Endothelial cell of umbilical vein (primary cell): ENCODE measurements at regions not wholly inside any gene's neighbourhood (a gene's known extent, or its start where the extent isn't known, plus 50 kb on each side); places are given as distances from the start of the nearest gene placed in this dataset.

Source experiments
- EZH2 ChIP-seq: IDR thresholded peaks from 2 replicates; pipeline ENCODE4 v1.6.1; 2012; ENCODE audit warnings: borderline replicate concordance, low read depth, mild to moderate bottlenecking, moderate library complexity, low read length, inconsistent platforms; ENCODE audit not compliant: severe bottlenecking
- FOS ChIP-seq: IDR thresholded peaks from 2 replicates; pipeline ENCODE4 v1.6.1; 2011; ENCODE audit warnings: mild to moderate bottlenecking, low read length, moderate library complexity, borderline replicate concordance; ENCODE audit not compliant: insufficient read depth
- GATA2 ChIP-seq: IDR thresholded peaks from 2 replicates; pipeline ENCODE4 v1.7.0; 2011; ENCODE audit warnings: low read depth, mild to moderate bottlenecking, moderate library complexity, mixed read lengths, low read length; ENCODE audit not compliant: insufficient read length, insufficient read depth
- JUN ChIP-seq: IDR thresholded peaks from 2 replicates; pipeline ENCODE4 v1.6.1; 2011; ENCODE audit warnings: borderline replicate concordance, low read depth; ENCODE audit not compliant: insufficient read length, insufficient read depth
- MAX ChIP-seq: IDR thresholded peaks from 2 replicates; pipeline ENCODE4 v1.6.1; 2011; ENCODE audit not compliant: insufficient read depth, insufficient read length
- MYC ChIP-seq: IDR thresholded peaks from one replicate; pipeline ENCODE4 v1.6.1; 2011; ENCODE audit warnings: mild to moderate bottlenecking, low read depth, low read length
- POLR2A ChIP-seq: IDR thresholded peaks from 2 replicates; pipeline ENCODE4 v1.6.1; 2012; ENCODE audit warnings: low read depth, mild to moderate bottlenecking, control low read depth, low read length
- POLR2AphosphoS5 ChIP-seq: IDR thresholded peaks from 2 replicates; pipeline ENCODE4 v1.6.1; 2012; ENCODE audit warnings: low read depth, mild to moderate bottlenecking, control low read depth, low read length, moderate library complexity; ENCODE audit not compliant: insufficient read depth
- TF ChIP-seq, protein P1 (sequence below), 2 donors: IDR thresholded peaks; 1 replicate in 1 of 2; 2 replicates in 1 of 2; pipeline ENCODE4 v1.5.1; 2011; ENCODE audit warnings: low read length in 2 of 2, mild to moderate bottlenecking in 2 of 2, moderate library complexity in 2 of 2, control low read depth in 1 of 2, inconsistent platforms in 1 of 2, low read depth in 1 of 2; ENCODE audit not compliant: insufficient read depth in 1 of 2; ENCODE audit errors: extremely low read depth in 1 of 2

DNA sequence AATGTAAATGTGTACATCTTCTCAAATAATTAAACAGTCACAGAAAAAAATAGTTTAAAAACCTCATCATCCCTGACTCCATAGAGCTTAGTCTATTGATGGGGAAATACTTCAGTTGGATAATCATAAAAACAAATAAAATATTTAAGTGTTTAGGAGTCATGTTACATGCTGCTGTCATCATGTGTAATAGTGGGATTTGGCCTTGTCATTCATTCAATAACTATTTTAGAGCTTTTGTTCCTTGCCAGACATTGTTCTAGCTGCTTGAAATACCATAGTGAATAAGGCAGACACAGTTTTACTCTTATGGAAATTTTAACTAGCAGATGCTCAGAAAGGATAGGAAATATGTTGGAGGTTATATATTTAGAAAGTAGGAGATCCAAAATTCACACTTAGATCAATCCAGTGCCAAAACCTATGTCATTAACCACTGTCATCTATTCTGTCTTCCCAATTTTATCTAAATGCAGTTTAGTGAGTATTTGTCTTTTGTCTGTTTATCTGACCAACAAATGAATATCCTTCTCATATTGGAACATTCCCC lies 324.7 kb downstream of the CASP12 start:
- TF ChIP-seq POLR2AphosphoS5 (no peak), POLR2A (no peak), EZH2 (no peak), FOS (no peak), MAX (no peak), MYC (no peak), JUN (no peak), GATA2 (no peak)
- TF ChIP-seq, protein P1, sequence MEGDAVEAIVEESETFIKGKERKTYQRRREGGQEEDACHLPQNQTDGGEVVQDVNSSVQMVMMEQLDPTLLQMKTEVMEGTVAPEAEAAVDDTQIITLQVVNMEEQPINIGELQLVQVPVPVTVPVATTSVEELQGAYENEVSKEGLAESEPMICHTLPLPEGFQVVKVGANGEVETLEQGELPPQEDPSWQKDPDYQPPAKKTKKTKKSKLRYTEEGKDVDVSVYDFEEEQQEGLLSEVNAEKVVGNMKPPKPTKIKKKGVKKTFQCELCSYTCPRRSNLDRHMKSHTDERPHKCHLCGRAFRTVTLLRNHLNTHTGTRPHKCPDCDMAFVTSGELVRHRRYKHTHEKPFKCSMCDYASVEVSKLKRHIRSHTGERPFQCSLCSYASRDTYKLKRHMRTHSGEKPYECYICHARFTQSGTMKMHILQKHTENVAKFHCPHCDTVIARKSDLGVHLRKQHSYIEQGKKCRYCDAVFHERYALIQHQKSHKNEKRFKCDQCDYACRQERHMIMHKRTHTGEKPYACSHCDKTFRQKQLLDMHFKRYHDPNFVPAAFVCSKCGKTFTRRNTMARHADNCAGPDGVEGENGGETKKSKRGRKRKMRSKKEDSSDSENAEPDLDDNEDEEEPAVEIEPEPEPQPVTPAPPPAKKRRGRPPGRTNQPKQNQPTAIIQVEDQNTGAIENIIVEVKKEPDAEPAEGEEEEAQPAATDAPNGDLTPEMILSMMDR (IDR thresholded peaks at IDR 0.05; ENCODE audit: extremely low read depth in 1 of 2, insufficient read depth in 1 of 2, low read depth in 1 of 2, low read length in 2 of 2): no peak
